IMR-90 (cell line): ENCODE measurements at regions not wholly inside any gene's neighbourhood (a gene's known extent, or its start where the extent isn't known, plus 50 kb on each side); places are given as distances from the start of the nearest gene placed in this dataset.

Experiments used
- ATAC-seq: fragments of 200-7000 bp; cut with Tn5 transposase; 2 replicates; pipeline ENCODE4 v1.9.1; 2020; ENCODE audit warnings: low read depth, mild to moderate bottlenecking, moderate library complexity
- BruUV-seq: library from RNA; stranded (reverse); fragments of 400-500 nt; replicated peaks from 2 replicates; lab custom pipeline; 2021; lab: Mats Ljungman, UMichigan
- CTCF ChIA-PET: fragments of 300-600 bp; formaldehyde crosslinking; extraction: SDS; loops from one replicate; lab custom pipeline; 2021; ENCODE audit warnings: antibody characterized with exemption; lab: Yijun Ruan, JAX
- POLR2A ChIA-PET: fragments of 300-600 bp; sonication (Branson Sonifier 250); formaldehyde crosslinking; loops from one replicate; lab custom pipeline; 2022; ENCODE audit warnings: antibody characterized with exemption; ENCODE audit not compliant: unreplicated experiment; lab: Charles Lee
- DNase-seq: peaks from one replicate; pipeline ENCODE4 v3.0.0; 2013
- H2AFZ ChIP-seq: replicated peaks from 2 replicates; pipeline ENCODE3; 2013; ENCODE audit warnings: low read length, mild to moderate bottlenecking; ENCODE audit not compliant: poor library complexity
- H2AK5ac ChIP-seq: 2 replicates; pipeline ENCODE4 v1.6.1; 2013; ENCODE audit warnings: low read depth, low read length, inconsistent platforms
- H2AK9ac ChIP-seq: replicated peaks from 2 replicates; pipeline ENCODE3; 2013; ENCODE audit warnings: mild to moderate bottlenecking, low read depth, low read length, moderate library complexity; ENCODE audit not compliant: poor library complexity
- H2BK120ac ChIP-seq: 2 replicates; pipeline ENCODE4 v1.6.1; 2013; ENCODE audit warnings: low read depth, low read length, inconsistent platforms
- H2BK15ac ChIP-seq: 3 replicates; pipeline ENCODE4 v1.6.1; 2013; ENCODE audit warnings: low read depth, low read length, inconsistent platforms
- H2BK20ac ChIP-seq: 2 replicates; pipeline ENCODE4 v1.6.1; 2013; ENCODE audit warnings: low read depth, mild to moderate bottlenecking, inconsistent platforms, low read length, moderate library complexity
- H2BK5ac ChIP-seq: 2 replicates; pipeline ENCODE4 v1.6.1; 2013; ENCODE audit warnings: mild to moderate bottlenecking, low read depth, low read length, inconsistent platforms; ENCODE audit not compliant: poor library complexity, severe bottlenecking
- H3K14ac ChIP-seq: replicated peaks from 2 replicates; pipeline ENCODE4 v1.6.1; 2013; ENCODE audit warnings: low read depth, low read length, inconsistent platforms
- H3K18ac ChIP-seq: 2 replicates; pipeline ENCODE4 v1.6.1; 2013; ENCODE audit warnings: low read depth, low read length, control low read depth
- H3K23ac ChIP-seq: 2 replicates; pipeline ENCODE4 v1.6.1; 2013; ENCODE audit warnings: low read depth, low read length, inconsistent platforms
- H3K27ac ChIP-seq: 2 replicates; pipeline ENCODE4 v1.5.1; 2013; ENCODE audit warnings: mild to moderate bottlenecking, control low read depth, low read length; ENCODE audit not compliant: insufficient read depth
- H3K27me3 ChIP-seq: 2 replicates; pipeline ENCODE4 v1.6.1; 2013; ENCODE audit warnings: low read length; ENCODE audit not compliant: control insufficient read depth, insufficient read depth
- H3K36me3 ChIP-seq: 2 replicates; pipeline ENCODE4 v1.6.1; 2013; ENCODE audit warnings: low read length, mixed read lengths; ENCODE audit not compliant: control insufficient read depth, insufficient read depth
- H3K4ac ChIP-seq: 2 replicates; pipeline ENCODE4 v1.6.1; 2013; ENCODE audit warnings: low read depth, low read length, inconsistent platforms
- H3K4me1 ChIP-seq: 2 replicates; pipeline ENCODE4 v1.6.1; 2013; ENCODE audit warnings: low read length, mixed read lengths; ENCODE audit not compliant: control insufficient read depth, insufficient read depth
- H3K4me2 ChIP-seq: 2 replicates; pipeline ENCODE4 v1.6.1; 2013; ENCODE audit warnings: low read depth, mild to moderate bottlenecking, control low read depth, low read length, moderate library complexity
- H3K4me3 ChIP-seq: 2 replicates; pipeline ENCODE4 v1.5.1; 2013; ENCODE audit warnings: low read depth, mild to moderate bottlenecking, control low read depth, low read length, moderate library complexity; ENCODE audit not compliant: insufficient read depth
- H3K56ac ChIP-seq: 2 replicates; pipeline ENCODE4 v1.6.1; 2013; ENCODE audit warnings: low read length, inconsistent platforms; ENCODE audit not compliant: insufficient read depth; ENCODE audit errors: extremely low read depth
- H3K79me1 ChIP-seq, 2 experiments: 2 replicates each; pipeline ENCODE4 v1.6.1; 2013; ENCODE audit warnings: low read length in 2 of 2, inconsistent platforms in 1 of 2, low read depth in 1 of 2
- H3K9ac ChIP-seq: 2 replicates; pipeline ENCODE4 v1.6.1; 2013; ENCODE audit warnings: low read depth, low read length, control low read depth
- H3K9me1 ChIP-seq: 2 replicates; pipeline ENCODE4 v1.6.1; 2013; ENCODE audit warnings: low read length, inconsistent platforms; ENCODE audit not compliant: insufficient read depth
- H3K9me3 ChIP-seq: 2 replicates; pipeline ENCODE4 v1.6.1; 2013; ENCODE audit warnings: low read length; ENCODE audit not compliant: control insufficient read depth, insufficient read depth
- H4K20me1 ChIP-seq: 2 replicates; pipeline ENCODE4 v1.6.1; 2013; ENCODE audit warnings: low read length, inconsistent platforms; ENCODE audit not compliant: insufficient read depth
- H4K5ac ChIP-seq: 2 replicates; pipeline ENCODE4 v1.6.1; 2013; ENCODE audit warnings: mild to moderate bottlenecking, low read depth, low read length, control low read depth
- H4K8ac ChIP-seq, 2 experiments: 2 replicates each; pipeline ENCODE4 v1.6.1; 2013; ENCODE audit warnings: low read depth in 2 of 2, low read length in 2 of 2, control low read depth in 1 of 2, inconsistent platforms in 1 of 2
- H4K91ac ChIP-seq: 2 replicates; pipeline ENCODE4 v1.6.1; 2013; ENCODE audit warnings: low read depth, low read length, inconsistent platforms; ENCODE audit not compliant: insufficient read depth
- CEBPB ChIP-seq: IDR thresholded peaks from 2 replicates; pipeline ENCODE4 v1.6.1; 2012; ENCODE audit warnings: low read depth, low read length, improper control_type of control experiment
- FOS ChIP-seq: fragments of 150-350 bp; IDR thresholded peaks from 2 replicates; pipeline ENCODE4 v1.6.1; 2016; ENCODE audit warnings: low read depth, low read length
- RCOR1 ChIP-seq: IDR thresholded peaks from 2 replicates; pipeline ENCODE4 v1.6.1; 2012; ENCODE audit warnings: mild to moderate bottlenecking, low read length, improper control_type of control experiment; ENCODE audit not compliant: insufficient replicate concordance
- RFX5 ChIP-seq: IDR thresholded peaks from 2 replicates; pipeline ENCODE4 v1.8.0; 2012; ENCODE audit warnings: low read depth, mild to moderate bottlenecking, low read length, moderate library complexity
- SMC3 ChIP-seq: fragments of 150-350 bp; IDR thresholded peaks from 2 replicates; pipeline ENCODE4 v1.6.1; 2016; ENCODE audit warnings: low read depth, mild to moderate bottlenecking, antibody characterized with exemption, low read length, moderate library complexity
- dilution Hi-C: fragments of 300-500 bp; cut with HindIII; formaldehyde crosslinking; loops from one replicate; pipeline ENCODE4 v1.14.3; 2018; ENCODE audit warnings: low sequenced_read_pairs; ENCODE audit not compliant: unreplicated experiment
- in situ Hi-C: fragments of 300-500 bp; cut with MboI; formaldehyde crosslinking; loops from 3 replicates; pipeline ENCODE4 v1.14.3; 2019; ENCODE audit warnings: low sequenced_read_pairs, inconsistent platforms, mixed read lengths
- intact Hi-C: fragments of 100-400 bp; cut with micrococcal nuclease; formaldehyde crosslinking; loops from 2 replicates; pipeline ENCODE4 v1.10.0; 2022
- TF ChIP-seq, protein P1 (sequence below): fragments of 150-350 bp; IDR thresholded peaks from 2 replicates; pipeline ENCODE4 v1.6.1; 2016; ENCODE audit warnings: low read depth, mild to moderate bottlenecking, low read length, moderate library complexity, borderline replicate concordance

DNA sequence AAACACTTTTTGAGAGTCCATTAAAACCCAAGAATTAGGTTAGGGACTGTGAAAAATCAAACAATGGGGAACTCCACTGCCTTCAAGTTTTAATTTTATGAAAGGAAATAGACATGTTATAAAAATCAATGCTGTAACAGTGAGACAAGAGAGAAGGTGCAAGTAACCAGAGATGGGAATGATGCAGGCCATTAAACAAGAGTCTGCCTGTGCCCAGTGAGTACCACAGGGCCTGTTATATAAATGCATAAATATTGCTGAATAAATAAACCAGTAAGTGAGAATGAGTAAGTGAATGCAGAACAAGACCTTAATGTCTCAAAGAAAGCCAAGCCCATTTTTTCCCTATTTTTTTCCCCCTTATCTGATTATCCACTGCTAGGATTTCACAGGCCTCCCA, 53.3 kb upstream of the BMP2K start:
- Histone ChIP-seq H3K27me3 (no peaks in the 10 kb centered on the region), H2BK15ac (no peak overlapping the region), H2BK5ac (no peak overlapping the region), H2BK20ac (no peak overlapping the region), H3K9me1 (no peaks in the 10 kb centered on the region), H3K36me3 (no peaks in the 10 kb centered on the region), H2BK120ac (no peak overlapping the region), H3K23ac (no peak overlapping the region), H3K9me3 (no peaks in the 10 kb centered on the region), H3K4me3 (no peak overlapping the region), H2AK9ac (no peak overlapping the region), H3K4me2 (no peak overlapping the region), H3K56ac (no peak overlapping the region), H2AK5ac (no peak overlapping the region), H4K20me1 (no peaks in the 10 kb centered on the region), H3K27ac (no peak overlapping the region), H2AFZ (no peak overlapping the region), H3K4me1 (no peaks in the 10 kb centered on the region), H3K79me1 (no peaks in the 10 kb centered on the region), H3K9ac (no peak overlapping the region), H4K8ac (no peak overlapping the region), H3K14ac (no peak overlapping the region), H4K5ac (no peak overlapping the region), H3K18ac (no peak overlapping the region), H4K91ac (no peak overlapping the region), H3K4ac (no peak overlapping the region)
- DNase-seq (no peak), ATAC-seq (no peak)
- dilution Hi-C loops: no loop called here
- in situ Hi-C loops: no loop called here
- TF ChIP-seq CEBPB (no peak), FOS (no peak), RCOR1 (no peak), SMC3 (no peak), RFX5 (no peak)
- TF ChIP-seq, protein P1, sequence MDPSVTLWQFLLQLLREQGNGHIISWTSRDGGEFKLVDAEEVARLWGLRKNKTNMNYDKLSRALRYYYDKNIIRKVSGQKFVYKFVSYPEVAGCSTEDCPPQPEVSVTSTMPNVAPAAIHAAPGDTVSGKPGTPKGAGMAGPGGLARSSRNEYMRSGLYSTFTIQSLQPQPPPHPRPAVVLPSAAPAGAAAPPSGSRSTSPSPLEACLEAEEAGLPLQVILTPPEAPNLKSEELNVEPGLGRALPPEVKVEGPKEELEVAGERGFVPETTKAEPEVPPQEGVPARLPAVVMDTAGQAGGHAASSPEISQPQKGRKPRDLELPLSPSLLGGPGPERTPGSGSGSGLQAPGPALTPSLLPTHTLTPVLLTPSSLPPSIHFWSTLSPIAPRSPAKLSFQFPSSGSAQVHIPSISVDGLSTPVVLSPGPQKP: no peak
- no TSS peak for BruUV-seq
- intact Hi-C loops: no loop called here
- ChIA-PET CTCF (no interaction called here), POLR2A (no interaction called here)
